CD8-positive, alpha-beta memory T cell (primary cell): ENCODE measurements at regions not wholly inside any gene's neighbourhood (a gene's known extent, or its start where the extent isn't known, plus 50 kb on each side); places are given as distances from the start of the nearest gene placed in this dataset.

Source experiments
- CTCF ChIA-PET: fragments of 350-600 bp; sonication (Branson Sonifier 250); formaldehyde crosslinking; loops from one replicate; lab custom pipeline; 2021; ENCODE audit warnings: antibody characterized with exemption; lab: Charles Lee
- POLR2A ChIA-PET: fragments of 350-600 bp; sonication (Branson Sonifier 250); formaldehyde crosslinking; loops from one replicate; lab custom pipeline; 2021; ENCODE audit warnings: antibody characterized with exemption; lab: Charles Lee
- DNase-seq, 5 donors: peaks; one replicate each; pipeline versions ENCODE4 v3.0.0 to v3.0.0-alpha.2; 2020 to 2022; ENCODE audit warnings: mixed read lengths in 1 of 5
- H3K27ac ChIP-seq: one replicate; pipeline ENCODE4 v1.7.0; 2013; ENCODE audit warnings: low read depth, mild to moderate bottlenecking, low read length, moderate library complexity
- H3K27me3 ChIP-seq: 2 replicates; pipeline ENCODE4 v1.7.0; 2013; ENCODE audit warnings: low read length, mild to moderate bottlenecking; ENCODE audit not compliant: insufficient read depth, poor library complexity, severe bottlenecking
- H3K36me3 ChIP-seq: 2 replicates; pipeline ENCODE4 v1.7.0; 2013; ENCODE audit warnings: mild to moderate bottlenecking, low read length, moderate library complexity; ENCODE audit not compliant: insufficient read depth
- H3K4me1 ChIP-seq: 2 replicates; pipeline ENCODE4 v1.7.0; 2013; ENCODE audit warnings: mild to moderate bottlenecking, low read length, moderate library complexity; ENCODE audit not compliant: insufficient read depth
- H3K4me3 ChIP-seq: 2 replicates; pipeline ENCODE4 v1.7.0; 2013; ENCODE audit warnings: mild to moderate bottlenecking, low read length
- H3K9me3 ChIP-seq: 2 replicates; pipeline ENCODE4 v1.7.0; 2013; ENCODE audit warnings: mild to moderate bottlenecking, low read length
- H3K27ac Mint-ChIP-seq, 8 donors: one replicate each; pipeline ENCODE4 v1.8.0; 2020 to 2021; ENCODE audit warnings: mixed read lengths in 8 of 8, mild to moderate bottlenecking in 6 of 8, inconsistent platforms in 3 of 8, moderate library complexity in 3 of 8
- H3K27me3 Mint-ChIP-seq, 2 donors: one replicate each; pipeline ENCODE4 v1.8.0; 2020 to 2021; ENCODE audit warnings: mixed read lengths in 2 of 2, mild to moderate bottlenecking in 1 of 2, moderate library complexity in 1 of 2
- H3K36me3 Mint-ChIP-seq, 3 donors: one replicate each; pipeline ENCODE4 v1.8.0; 2020 to 2021; ENCODE audit warnings: mixed read lengths in 3 of 3, inconsistent platforms in 1 of 3, mild to moderate bottlenecking in 1 of 3
- H3K4me1 Mint-ChIP-seq, 3 donors: one replicate each; pipeline ENCODE4 v1.8.0; 2020 to 2021; ENCODE audit warnings: mixed read lengths in 3 of 3, inconsistent platforms in 1 of 3, mild to moderate bottlenecking in 1 of 3
- H3K4me3 Mint-ChIP-seq, 7 donors: one replicate each; pipeline ENCODE4 v1.8.0; 2020 to 2021; ENCODE audit warnings: mixed read lengths in 7 of 7, mild to moderate bottlenecking in 6 of 7, moderate library complexity in 4 of 7, inconsistent platforms in 2 of 7
- H3K9me3 Mint-ChIP-seq, 5 donors: one replicate each; pipeline ENCODE4 v1.8.0; 2020 to 2022; ENCODE audit warnings: mixed read lengths in 5 of 5, mild to moderate bottlenecking in 3 of 5, moderate library complexity in 2 of 5, inconsistent platforms in 1 of 5

- Histone ChIP-seq H3K27ac (no peak overlapping the region), H3K4me3 (no peak overlapping the region), H3K4me1 (no peaks in the 10 kb centered on the region), H3K27me3 (no peaks in the 10 kb centered on the region), H3K36me3 (no peaks in the 10 kb centered on the region), H3K9me3 (no peaks in the 10 kb centered on the region)
- no peak for DNase-seq
- Mint-ChIP-seq H3K27me3 (no peaks in the 10 kb centered on the region), H3K36me3 (no peaks in the 10 kb centered on the region), H3K4me1 (no peaks in the 10 kb centered on the region), H3K27ac (no peak overlapping the region), H3K4me3 (no peak overlapping the region), H3K9me3 (peaks cover 3 to 20% (median 4%) of the 10 kb centered on the region in 5 donors)
- ChIA-PET CTCF (no interaction called here), POLR2A (no interaction called here)
These were observed 450.3 kb upstream of the BTBD3 start for GRCh38 chr20:11467436-11467835.

- no peaks in the 10 kb centered on the region for H3K4me1 Mint-ChIP-seq
- no peaks in the 10 kb centered on the region for H3K27me3 ChIP-seq
- no peak overlapping the region for H3K4me3 Mint-ChIP-seq
- H3K36me3 Mint-ChIP-seq, result no peaks in the 10 kb centered on the region
- ChIA-PET POLR2A (no interaction called here), CTCF (no interaction called here)
- no peaks in the 10 kb centered on the region for H3K36me3 ChIP-seq
- no peaks in the 10 kb centered on the region for H3K4me1 ChIP-seq
- H3K27ac ChIP-seq, result no peak overlapping the region
- no peak overlapping the region for H3K4me3 ChIP-seq
- DNase-seq, result no peak
- no peak overlapping the region for H3K27ac Mint-ChIP-seq
- H3K9me3 ChIP-seq, result no peaks in the 10 kb centered on the region
- H3K9me3 Mint-ChIP-seq, result peaks cover 3 to 13% (median 4%) of the 10 kb centered on the region in 5 donors
- H3K27me3 Mint-ChIP-seq, result no peaks in the 10 kb centered on the region
These were observed 448.8 kb upstream of the BTBD3 start for GRCh38 chr20:11468880-11469279.

GRCh38 chr20:11469795-11470435 lies 447.8 kb upstream of the BTBD3 start:
- Mint-ChIP-seq H3K9me3 (peaks cover 3 to 13% (median 4%) of the 10 kb centered on the region in 5 donors), H3K27ac (no peak overlapping the region), H3K4me1 (no peaks in the 10 kb centered on the region), H3K4me3 (no peak overlapping the region), H3K27me3 (no peaks in the 10 kb centered on the region), H3K36me3 (no peaks in the 10 kb centered on the region)
- no peak for DNase-seq
- Histone ChIP-seq H3K9me3 (no peaks in the 10 kb centered on the region), H3K27ac (no peak overlapping the region), H3K4me1 (no peaks in the 10 kb centered on the region), H3K36me3 (no peaks in the 10 kb centered on the region), H3K4me3 (no peak overlapping the region), H3K27me3 (no peaks in the 10 kb centered on the region)
- CTCF ChIA-PET, result no interaction called here
- POLR2A ChIA-PET, result no interaction called here

GRCh38 chr20:11473983-11474382 lies 443.7 kb upstream of the BTBD3 start:
- ChIA-PET CTCF (no interaction called here), POLR2A (no interaction called here)
- no peaks in the 10 kb centered on the region for H3K27me3 ChIP-seq
- no peaks in the 10 kb centered on the region for H3K27me3 Mint-ChIP-seq
- peaks cover 0 to 2% (median 0%) of the 10 kb centered on the region in 3 donors for H3K36me3 Mint-ChIP-seq
- H3K4me3 ChIP-seq, result no peak overlapping the region
- H3K9me3 ChIP-seq, result no peaks in the 10 kb centered on the region
- H3K4me3 Mint-ChIP-seq, result no peak overlapping the region
- no peak overlapping the region for H3K27ac Mint-ChIP-seq
- no peaks in the 10 kb centered on the region for H3K36me3 ChIP-seq
- DNase-seq, result no peak
- H3K4me1 Mint-ChIP-seq, result no peaks in the 10 kb centered on the region
- H3K9me3 Mint-ChIP-seq, result peaks cover 8 to 31% (median 10%) of the 10 kb centered on the region in 5 donors
- H3K27ac ChIP-seq, result no peak overlapping the region
- H3K4me1 ChIP-seq, result no peaks in the 10 kb centered on the region

- Histone ChIP-seq H3K36me3 (no peaks in the 10 kb centered on the region), H3K9me3 (no peaks in the 10 kb centered on the region), H3K27ac (no peak overlapping the region), H3K4me1 (no peaks in the 10 kb centered on the region), H3K4me3 (no peak overlapping the region), H3K27me3 (no peaks in the 10 kb centered on the region)
- Mint-ChIP-seq H3K4me3 (no peak overlapping the region), H3K9me3 (peaks cover 2 to 30% (median 7%) of the 10 kb centered on the region in 5 donors), H3K36me3 (no peaks in the 10 kb centered on the region), H3K27ac (no peak overlapping the region), H3K27me3 (no peaks in the 10 kb centered on the region), H3K4me1 (no peaks in the 10 kb centered on the region)
- ChIA-PET CTCF (no interaction called here), POLR2A (no interaction called here)
- no peak for DNase-seq
These were observed 434.0 kb upstream of the BTBD3 start for GRCh38 chr20:11483697-11484096.

GRCh38 chr20:11484479-11484878 lies 433.2 kb upstream of the BTBD3 start:
- H3K9me3 ChIP-seq, result no peaks in the 10 kb centered on the region
- no peak overlapping the region for H3K4me3 ChIP-seq
- DNase-seq, result no peak
- no peaks in the 10 kb centered on the region for H3K36me3 Mint-ChIP-seq
- no peak overlapping the region for H3K4me3 Mint-ChIP-seq
- no peaks in the 10 kb centered on the region for H3K27me3 ChIP-seq
- CTCF ChIA-PET, result no interaction called here
- H3K27ac ChIP-seq, result no peak overlapping the region
- POLR2A ChIA-PET, result no interaction called here
- H3K4me1 Mint-ChIP-seq, result no peaks in the 10 kb centered on the region
- H3K27me3 Mint-ChIP-seq, result no peaks in the 10 kb centered on the region
- H3K9me3 Mint-ChIP-seq, result peaks cover 2 to 24% (median 7%) of the 10 kb centered on the region in 5 donors
- H3K36me3 ChIP-seq, result no peaks in the 10 kb centered on the region
- H3K27ac Mint-ChIP-seq, result no peak overlapping the region
- no peaks in the 10 kb centered on the region for H3K4me1 ChIP-seq

GRCh38 chr20:11492386-11492785 lies 425.3 kb upstream of the BTBD3 start:
- Histone ChIP-seq H3K9me3 (no peaks in the 10 kb centered on the region), H3K27ac (no peak overlapping the region), H3K27me3 (no peaks in the 10 kb centered on the region), H3K4me3 (no peak overlapping the region), H3K36me3 (no peaks in the 10 kb centered on the region), H3K4me1 (no peaks in the 10 kb centered on the region)
- H3K4me3 Mint-ChIP-seq, result no peak overlapping the region
- POLR2A ChIA-PET, result no interaction called here
- no peaks in the 10 kb centered on the region for H3K36me3 Mint-ChIP-seq
- no peaks in the 10 kb centered on the region for H3K27me3 Mint-ChIP-seq
- no peaks in the 10 kb centered on the region for H3K4me1 Mint-ChIP-seq
- H3K27ac Mint-ChIP-seq, result no peak overlapping the region
- CTCF ChIA-PET, result no interaction called here
- peaks cover 0 to 10% (median 3%) of the 10 kb centered on the region in 5 donors for H3K9me3 Mint-ChIP-seq
- DNase-seq, result no peak

- H3K4me1 Mint-ChIP-seq, result no peaks in the 10 kb centered on the region
- no peaks in the 10 kb centered on the region for H3K9me3 ChIP-seq
- ChIA-PET CTCF (no interaction called here), POLR2A (no interaction called here)
- no peak overlapping the region for H3K27ac Mint-ChIP-seq
- H3K9me3 Mint-ChIP-seq, result peaks cover 0 to 12% (median 3%) of the 10 kb centered on the region in 5 donors
- H3K4me3 ChIP-seq, result no peak overlapping the region
- H3K36me3 Mint-ChIP-seq, result no peaks in the 10 kb centered on the region
- no peak overlapping the region for H3K4me3 Mint-ChIP-seq
- no peak overlapping the region for H3K27ac ChIP-seq
- DNase-seq, result no peak
- H3K4me1 ChIP-seq, result no peaks in the 10 kb centered on the region
- H3K36me3 ChIP-seq, result no peaks in the 10 kb centered on the region
- no peaks in the 10 kb centered on the region for H3K27me3 Mint-ChIP-seq
- H3K27me3 ChIP-seq, result no peaks in the 10 kb centered on the region
These were observed 424.8 kb upstream of the BTBD3 start for GRCh38 chr20:11492846-11493245.
